GM10266 (cell line): ENCODE measurements at regions not wholly inside any gene's neighbourhood (a gene's known extent, or its start where the extent isn't known, plus 50 kb on each side); places are given as distances from the start of the nearest gene placed in this dataset.
"Not testable (repeated sequence)": the region's sequence is repeated elsewhere in the genome, so short reads cannot be mapped to it uniquely, and the experiment has no call there.

Source experiments
- DNase-seq: peaks from one replicate; pipeline ENCODE4 v3.0.0; 2012; ENCODE audit errors: extremely low spot score
- CTCF ChIP-seq: IDR thresholded peaks from 2 replicates; pipeline ENCODE4 v1.5.1; 2012; ENCODE audit warnings: mild to moderate bottlenecking, low read depth; ENCODE audit not compliant: control insufficient read depth, insufficient read depth; ENCODE audit errors: missing control alignments

GRCh38 chr11:134861490-134862104, 449.6 kb upstream of the B3GAT1 start:
- no peak for DNase-seq
- no peak for TF ChIP-seq CTCF

- DNase-seq, result no peak
- TF ChIP-seq CTCF, result no peak
Observed at GRCh38 chr11:134858783-134859480, 446.9 kb upstream of the B3GAT1 start.

GRCh38 chr11:134857035-134857434, 445.0 kb upstream of the B3GAT1 start:
- TF ChIP-seq CTCF, result no peak
- DNase-seq, result no peak

- no peak for TF ChIP-seq CTCF
- DNase-seq, result no peak
Observed at GRCh38 chr11:134856056-134856971, 444.3 kb upstream of the B3GAT1 start.

- no peak for TF ChIP-seq CTCF
- DNase-seq, result no peak
Observed at GRCh38 chr11:134853992-134854991, 442.2 kb upstream of the B3GAT1 start.

- DNase-seq, result not testable (repeated sequence)
Observed at GRCh38 chr11:134851503-134852224, 439.6 kb upstream of the B3GAT1 start.
